H1 (cell line): ENCODE measurements at regions not wholly inside any gene's neighbourhood (a gene's known extent, or its start where the extent isn't known, plus 50 kb on each side); places are given as distances from the start of the nearest gene placed in this dataset.

Source experiments
- CTCF ChIA-PET: fragments of 300-600 bp; sonication (Branson Sonifier 250); formaldehyde crosslinking; loops from one replicate; lab custom pipeline; 2021; ENCODE audit not compliant: partially characterized antibody; lab: Charles Lee
- POLR2A ChIA-PET: fragments of 300-600 bp; sonication (Branson Sonifier 250); formaldehyde crosslinking; loops from one replicate; lab custom pipeline; 2021; ENCODE audit warnings: inconsistent platforms; ENCODE audit not compliant: partially characterized antibody; lab: Charles Lee
- DNase-seq, 2 experiments: peaks; one replicate each; pipeline versions ENCODE4 v3.0.0 to v3.0.0-alpha.2; 2010 to 2022; ENCODE audit warnings: low spot score in 2 of 2, low read depth in 1 of 2, mixed read lengths in 1 of 2
- FAIRE-seq: peaks from 2 replicates; lab custom pipeline; 2011; peaks lifted over from hg19 to GRCh38; lab: Jason Lieb, UNC
- H2AFZ ChIP-seq: 2 replicates; pipeline ENCODE4 v1.8.1; 2012; ENCODE audit warnings: low read length, inconsistent platforms
- H2AK5ac ChIP-seq: 2 replicates; pipeline ENCODE4 v1.6.1; 2013; ENCODE audit warnings: low read depth, low read length
- H2BK120ac ChIP-seq: replicated peaks from 2 replicates; pipeline ENCODE3; 2013; ENCODE audit warnings: low read depth, low read length, inconsistent platforms
- H2BK12ac ChIP-seq: 2 replicates; pipeline ENCODE4 v1.6.1; 2013; ENCODE audit warnings: low read depth, low read length
- H2BK15ac ChIP-seq: 2 replicates; pipeline ENCODE4 v1.6.1; 2013; ENCODE audit warnings: low read length
- H2BK20ac ChIP-seq: 2 replicates; pipeline ENCODE4 v1.6.1; 2013; ENCODE audit warnings: low read length
- H2BK5ac ChIP-seq: 2 replicates; pipeline ENCODE4 v1.6.1; 2013; ENCODE audit warnings: low read depth, low read length
- H3K14ac ChIP-seq: 2 replicates; pipeline ENCODE4 v1.6.1; 2013; ENCODE audit warnings: inconsistent platforms; ENCODE audit not compliant: insufficient read length
- H3K18ac ChIP-seq: 2 replicates; pipeline ENCODE4 v1.6.1; 2013; ENCODE audit warnings: low read length; ENCODE audit errors: extremely low read depth
- H3K23ac ChIP-seq: 2 replicates; pipeline ENCODE4 v1.6.1; 2013; ENCODE audit warnings: inconsistent platforms; ENCODE audit not compliant: insufficient read length
- H3K23me2 ChIP-seq: 2 replicates; pipeline ENCODE4 v1.6.1; 2013; ENCODE audit warnings: low read depth, low read length
- H3K27ac ChIP-seq: 2 replicates; pipeline ENCODE4 v1.6.1; 2011; ENCODE audit warnings: low read depth, low read length, inconsistent platforms
- H3K27me3 ChIP-seq, 4 experiments: replicated peaks in 1 of 4; 1 replicate in 1 of 4; 2 replicates in 3 of 4; pipeline versions ENCODE4 v1.6.1 to v1.8.1; 2011 to 2013; ENCODE audit warnings: low read length in 3 of 4, mild to moderate bottlenecking in 3 of 4, inconsistent platforms in 2 of 4, mixed read lengths in 2 of 4, moderate library complexity in 1 of 4; ENCODE audit not compliant: control insufficient read depth in 3 of 4, insufficient read depth in 3 of 4; ENCODE audit errors: extremely low read depth in 1 of 4
- H3K36me3 ChIP-seq, 4 experiments: 2 replicates each; pipeline versions ENCODE4 v1.6.1 to v1.8.1; 2011 to 2013; ENCODE audit warnings: mild to moderate bottlenecking in 4 of 4, low read length in 3 of 4, moderate library complexity in 2 of 4, control low read depth in 1 of 4, inconsistent platforms in 1 of 4; ENCODE audit not compliant: insufficient read depth in 4 of 4, control insufficient read depth in 2 of 4
- H3K4ac ChIP-seq: replicated peaks from 2 replicates; pipeline ENCODE3; 2013; ENCODE audit warnings: low read length, low read depth, mixed read lengths, inconsistent platforms; ENCODE audit not compliant: insufficient read length
- H3K4me1 ChIP-seq, 4 experiments: replicated peaks in 1 of 4; 1 replicate in 1 of 4; 2 replicates in 3 of 4; pipeline versions ENCODE4 v1.6.1 to v1.8.1; 2011 to 2013; ENCODE audit warnings: low read length in 3 of 4, inconsistent platforms in 2 of 4, mixed read lengths in 1 of 4; ENCODE audit not compliant: insufficient read depth in 4 of 4, control insufficient read depth in 3 of 4
- H3K4me2 ChIP-seq, 2 experiments: 2 replicates each; pipeline versions ENCODE4 v1.6.1 to v1.8.1; 2011 to 2013; ENCODE audit warnings: low read depth in 2 of 2, low read length in 2 of 2, control low read depth in 1 of 2, inconsistent platforms in 1 of 2, mild to moderate bottlenecking in 1 of 2; ENCODE audit not compliant: insufficient read depth in 1 of 2
- H3K4me3 ChIP-seq, 4 experiments: fragments of 200-600, 300-600 bp in 1 of 4; sonication (generic), shearing (Covaris generic), sonication (Bioruptor Twin) in 1 of 4; 2 replicates each; pipeline versions ENCODE4 v1.5.1 to v1.8.1; 2011 to 2016; ENCODE audit warnings: low read length in 4 of 4, low read depth in 3 of 4, control low read depth in 2 of 4, inconsistent platforms in 2 of 4, mild to moderate bottlenecking in 2 of 4, mixed read lengths in 1 of 4, moderate library complexity in 1 of 4; ENCODE audit not compliant: insufficient read depth in 2 of 4; ENCODE audit errors: extremely low read depth in 1 of 4
- H3K56ac ChIP-seq: replicated peaks from 2 replicates; pipeline ENCODE3; 2013; ENCODE audit warnings: low read depth, mild to moderate bottlenecking, mixed read lengths, low read length, inconsistent platforms; ENCODE audit not compliant: insufficient read length
- H3K79me1 ChIP-seq: 2 replicates; pipeline ENCODE4 v1.6.1; 2013; ENCODE audit warnings: low read depth, low read length, control low read depth
- H3K79me2 ChIP-seq, 2 experiments: 2 replicates each; pipeline versions ENCODE4 v1.6.1 to v1.8.1; 2012 to 2013; ENCODE audit warnings: low read length in 2 of 2, mild to moderate bottlenecking in 2 of 2, inconsistent platforms in 1 of 2; ENCODE audit not compliant: insufficient read depth in 2 of 2, control insufficient read depth in 1 of 2
- H3K9ac ChIP-seq, 4 experiments: replicated peaks in 1 of 4; 1 replicate in 1 of 4; 2 replicates in 3 of 4; pipeline versions ENCODE4 v1.6.1 to v1.8.1; 2011 to 2013; ENCODE audit warnings: low read depth in 3 of 4, low read length in 3 of 4, control low read depth in 2 of 4, mild to moderate bottlenecking in 2 of 4, moderate library complexity in 2 of 4, inconsistent platforms in 1 of 4; ENCODE audit errors: extremely low read depth in 1 of 4
- H3K9me3 ChIP-seq, 2 experiments: 2 replicates each; pipeline versions ENCODE4 v1.6.1 to v1.8.1; 2012 to 2013; ENCODE audit warnings: mild to moderate bottlenecking in 2 of 2, moderate library complexity in 2 of 2, control low read depth in 1 of 2, inconsistent platforms in 1 of 2, low read depth in 1 of 2, low read length in 1 of 2, mixed read lengths in 1 of 2; ENCODE audit not compliant: insufficient read depth in 2 of 2
- H4K20me1 ChIP-seq, 2 experiments: replicated peaks in 1 of 2; 2 replicates each; pipeline versions ENCODE3 to v1.8.1; 2011 to 2013; ENCODE audit warnings: inconsistent platforms in 2 of 2, low read length in 2 of 2, mild to moderate bottlenecking in 1 of 2; ENCODE audit not compliant: insufficient read depth in 2 of 2, control insufficient read depth in 1 of 2
- H4K5ac ChIP-seq: 2 replicates; pipeline ENCODE4 v1.6.1; 2013; ENCODE audit warnings: low read length, low read depth, mixed read lengths, inconsistent platforms; ENCODE audit not compliant: insufficient read length
- H4K8ac ChIP-seq: 2 replicates; pipeline ENCODE4 v1.8.0; 2013; ENCODE audit warnings: mild to moderate bottlenecking, moderate library complexity, low read length, inconsistent platforms; ENCODE audit not compliant: insufficient read depth; ENCODE audit errors: extremely low read depth
- H4K91ac ChIP-seq: replicated peaks from 2 replicates; pipeline ENCODE3; 2013; ENCODE audit warnings: low read length, mixed read lengths, inconsistent platforms; ENCODE audit not compliant: insufficient read length
- BCL11A ChIP-seq, 2 experiments: IDR thresholded peaks; one replicate each; pipeline ENCODE4 v1.6.1; 2011; ENCODE audit warnings: low read depth in 2 of 2, low read length in 2 of 2, mild to moderate bottlenecking in 2 of 2
- CREB1 ChIP-seq: IDR thresholded peaks from 2 replicates; pipeline ENCODE4 v1.6.1; 2012; ENCODE audit warnings: inconsistent platforms
- FOSL1 ChIP-seq: IDR thresholded peaks from 2 replicates; pipeline ENCODE4 v1.6.1; 2011; ENCODE audit warnings: mild to moderate bottlenecking, low read depth, low read length, moderate library complexity; ENCODE audit not compliant: insufficient read depth
- KDM5A ChIP-seq: fragments of 200-600 bp; IDR thresholded peaks from 2 replicates; pipeline ENCODE4 v1.7.1; 2012; ENCODE audit warnings: mild to moderate bottlenecking, low read length, inconsistent platforms, mixed read lengths
- MAFK ChIP-seq: IDR thresholded peaks from 2 replicates; pipeline ENCODE4 v1.6.1; 2012; ENCODE audit warnings: low read depth, mild to moderate bottlenecking, improper control_type of control experiment, low read length
- RXRA ChIP-seq: IDR thresholded peaks from 2 replicates; pipeline ENCODE4 v1.6.1; 2011; ENCODE audit warnings: low read depth, mild to moderate bottlenecking, low read length, moderate library complexity; ENCODE audit not compliant: insufficient read depth
- SP2 ChIP-seq: IDR thresholded peaks from 2 replicates; pipeline ENCODE4 v1.6.1; 2012; ENCODE audit warnings: mild to moderate bottlenecking, low read length, inconsistent platforms
- WGBS, 2 experiments: shearing (Covaris generic) in 1 of 2; methylation state at CpG; one replicate each; pipeline versions ENCODE4 v1.1.6 to v1.1.7; 2013 to 2015; ENCODE audit warnings: low lambda C conversion rate in 2 of 2, mixed read lengths in 2 of 2, inconsistent platforms in 1 of 2, low coverage in 1 of 2, missing lambda C conversion rate in 1 of 2; ENCODE audit not compliant: insufficient replicate concordance in 2 of 2, insufficient coverage in 1 of 2, insufficient read length in 1 of 2; ENCODE audit errors: extremely low coverage in 1 of 2, missing lambda C conversion rate in 1 of 2; 5-methylcytosine and 5-hydroxymethylcytosine counted together
- TF ChIP-seq, protein P1 (sequence below): IDR thresholded peaks from 2 replicates; pipeline ENCODE4 v1.6.1; 2012; ENCODE audit warnings: inconsistent platforms

DNA sequence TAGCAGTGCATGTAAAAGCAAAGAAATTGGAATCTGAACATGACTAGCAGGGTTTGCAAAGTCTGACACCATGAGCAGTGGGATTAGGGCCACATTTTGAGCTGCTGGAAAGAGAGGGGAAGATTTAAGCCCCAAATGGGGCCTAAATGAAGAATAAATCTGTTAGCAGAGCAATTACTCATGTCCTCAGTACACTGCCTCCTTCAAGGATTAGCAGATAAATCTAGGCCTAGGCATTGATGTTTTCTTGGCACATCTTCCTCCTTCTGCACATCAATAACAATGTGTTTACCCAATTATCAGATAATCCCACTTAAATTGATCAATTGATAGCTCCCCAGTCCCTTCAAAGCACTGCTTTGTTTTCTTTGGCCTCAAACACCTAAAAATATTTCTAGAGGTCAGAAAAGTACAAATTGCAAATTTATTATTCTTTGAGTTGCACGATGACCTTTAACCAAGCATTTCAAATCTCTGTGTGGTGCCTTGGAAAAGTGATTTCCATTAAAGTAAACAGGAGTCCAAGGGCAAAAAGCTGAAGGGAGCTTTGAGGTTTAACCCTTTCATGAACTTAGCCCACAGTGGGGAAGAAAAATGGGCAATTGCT, 514.7 kb upstream of the CHORDC1 start:
- no peak overlapping the region for H3K18ac ChIP-seq
- H2BK120ac ChIP-seq, result no peak overlapping the region
- no peak overlapping the region for H2AK5ac ChIP-seq
- 19% methylated on average over 1 of the region's 1 CpG; no CpG with 5 or more reads in 1 of the 2 experiments for WGBS, 2 experiments
- H3K4ac ChIP-seq, result no peak overlapping the region
- no peak overlapping the region for H3K4me3 ChIP-seq
- no peaks in the 10 kb centered on the region for H3K23me2 ChIP-seq
- no peak overlapping the region for H4K91ac ChIP-seq
- POLR2A ChIA-PET, result no interaction called here
- no peaks in the 10 kb centered on the region for H4K20me1 ChIP-seq
- peaks cover 0 to 6% (median 2%) of the 10 kb centered on the region in 4 experiments; a peak in 4 of 7 replicates for H3K4me1 ChIP-seq
- H3K36me3 ChIP-seq, result no peaks in the 10 kb centered on the region
- DNase-seq, result no peak
- TF ChIP-seq BCL11A (IDR thresholded peaks at IDR 0.05; ENCODE audit: low read depth in 2 of 2, low read length in 2 of 2), result no peak
- TF ChIP-seq SP2, result no peak
- no peak for TF ChIP-seq MAFK
- no peak for TF ChIP-seq FOSL1
- no peak for TF ChIP-seq CREB1
- TF ChIP-seq RXRA, result no peak
- TF ChIP-seq, protein P1, sequence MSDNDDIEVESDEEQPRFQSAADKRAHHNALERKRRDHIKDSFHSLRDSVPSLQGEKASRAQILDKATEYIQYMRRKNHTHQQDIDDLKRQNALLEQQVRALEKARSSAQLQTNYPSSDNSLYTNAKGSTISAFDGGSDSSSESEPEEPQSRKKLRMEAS, result no peak
- no peak for TF ChIP-seq KDM5A
- TF ChIP-seq, all 59 proteins: peak for 0
- H2BK20ac ChIP-seq, result no peak overlapping the region
- CTCF ChIA-PET, result no interaction called here
- H3K27me3 ChIP-seq, result no peaks in the 10 kb centered on the region
- H3K27ac ChIP-seq, result no peak overlapping the region
- no peak overlapping the region for H3K23ac ChIP-seq
- no peaks in the 10 kb centered on the region for H3K79me1 ChIP-seq
- no peak overlapping the region for H2BK15ac ChIP-seq
- no peak overlapping the region for H2BK5ac ChIP-seq
- H3K14ac ChIP-seq, result no peak overlapping the region
- FAIRE-seq, result no peak
- no peak overlapping the region for H3K56ac ChIP-seq
- no peaks in the 10 kb centered on the region for H3K79me2 ChIP-seq
- no peaks in the 10 kb centered on the region for H3K9me3 ChIP-seq
- H4K5ac ChIP-seq, result no peak overlapping the region
- H3K9ac ChIP-seq, result no peak overlapping the region
- H2AFZ ChIP-seq, result no peak overlapping the region
- H3K4me2 ChIP-seq, result peak overlapping the region in 1 of 2 experiments; percentile 26; a peak in 2 of 4 replicates
- no peak overlapping the region for H2BK12ac ChIP-seq
- H4K8ac ChIP-seq, result no peak overlapping the region
